ENCODE measurements at regions not wholly inside any gene's neighbourhood (a gene's known extent, or its start where the extent isn't known, plus 50 kb on each side); places are given as distances from the start of the nearest gene placed in this dataset.

DNA sequence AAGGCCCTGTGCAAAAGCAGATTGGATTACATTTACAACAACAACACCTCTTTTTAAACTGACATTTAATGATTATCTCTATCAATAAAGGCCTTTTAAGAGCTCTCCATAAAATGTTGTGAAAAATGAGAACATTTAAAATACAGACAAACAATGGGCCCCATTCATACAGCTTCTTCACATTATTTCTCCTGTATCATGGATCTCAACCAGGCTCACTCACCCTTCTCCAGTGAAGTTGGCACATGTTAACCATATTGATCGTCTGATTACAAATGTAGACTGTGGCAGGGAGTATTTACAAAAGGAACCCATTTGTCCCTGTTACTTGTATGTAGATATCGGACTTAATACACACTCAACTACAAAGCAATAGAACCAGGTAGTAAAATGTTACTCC lies 220.2 kb upstream of the BTG1 start:
- TF ChIP-seq POLR2AphosphoS5 (IDR thresholded peaks at IDR 0.05; ENCODE audit: low read depth, low read length) (no peak), SIN3A (IDR thresholded peaks at IDR 0.05; ENCODE audit: borderline replicate concordance, insufficient read depth, low read depth, low read length) (no peak), TCF7L2 (IDR thresholded peaks at IDR 0.05; ENCODE audit: low read depth, low read length) (no peak), REST (IDR thresholded peaks at IDR 0.05; ENCODE audit: insufficient read depth in 1 of 2, low read depth in 2 of 2, low read length in 1 of 2) (no peak)
- TF ChIP-seq, protein P1, sequence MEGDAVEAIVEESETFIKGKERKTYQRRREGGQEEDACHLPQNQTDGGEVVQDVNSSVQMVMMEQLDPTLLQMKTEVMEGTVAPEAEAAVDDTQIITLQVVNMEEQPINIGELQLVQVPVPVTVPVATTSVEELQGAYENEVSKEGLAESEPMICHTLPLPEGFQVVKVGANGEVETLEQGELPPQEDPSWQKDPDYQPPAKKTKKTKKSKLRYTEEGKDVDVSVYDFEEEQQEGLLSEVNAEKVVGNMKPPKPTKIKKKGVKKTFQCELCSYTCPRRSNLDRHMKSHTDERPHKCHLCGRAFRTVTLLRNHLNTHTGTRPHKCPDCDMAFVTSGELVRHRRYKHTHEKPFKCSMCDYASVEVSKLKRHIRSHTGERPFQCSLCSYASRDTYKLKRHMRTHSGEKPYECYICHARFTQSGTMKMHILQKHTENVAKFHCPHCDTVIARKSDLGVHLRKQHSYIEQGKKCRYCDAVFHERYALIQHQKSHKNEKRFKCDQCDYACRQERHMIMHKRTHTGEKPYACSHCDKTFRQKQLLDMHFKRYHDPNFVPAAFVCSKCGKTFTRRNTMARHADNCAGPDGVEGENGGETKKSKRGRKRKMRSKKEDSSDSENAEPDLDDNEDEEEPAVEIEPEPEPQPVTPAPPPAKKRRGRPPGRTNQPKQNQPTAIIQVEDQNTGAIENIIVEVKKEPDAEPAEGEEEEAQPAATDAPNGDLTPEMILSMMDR (IDR thresholded peaks at IDR 0.05), result no peak
